Spleen (tissue), 11 donors: ENCODE measurements at regions not wholly inside any gene's neighbourhood (a gene's known extent, or its start where the extent isn't known, plus 50 kb on each side); places are given as distances from the start of the nearest gene placed in this dataset.

Experiments
- DNase-seq: peaks from one replicate; pipeline ENCODE4 v3.0.0-alpha.2; 2020
- H3K27ac ChIP-seq, 8 donors: fragments of 200-600 bp; sonication (generic) in 7 of 8; 1 replicate in 4 of 8; 2 replicates in 4 of 8; pipeline versions ENCODE4 v1.5.0 to v1.8.0; 2016 to 2021; ENCODE audit warnings: inconsistent platforms in 4 of 8, mild to moderate bottlenecking in 4 of 8, moderate library complexity in 1 of 8
- H3K27me3 ChIP-seq, 7 donors: fragments of 200-600 bp; sonication (generic) in 6 of 7; replicated peaks in 1 of 7; 1 replicate in 4 of 7; 2 replicates in 3 of 7; pipeline versions ENCODE4 v1.5.0 to v1.8.0; 2016 to 2021; ENCODE audit warnings: inconsistent platforms in 3 of 7, mild to moderate bottlenecking in 1 of 7
- H3K36me3 ChIP-seq, 6 donors: fragments of 200-600 bp; sonication (generic) in 5 of 6; 1 replicate in 4 of 6; 2 replicates in 2 of 6; pipeline versions ENCODE4 v1.5.0 to v1.8.0; 2016 to 2021; ENCODE audit warnings: inconsistent platforms in 2 of 6
- H3K4me1 ChIP-seq, 6 donors: fragments of 200-600 bp; sonication (generic) in 5 of 6; 1 replicate in 3 of 6; 2 replicates in 3 of 6; pipeline versions ENCODE4 v1.5.0 to v1.8.0; 2016 to 2021; ENCODE audit warnings: inconsistent platforms in 3 of 6
- H3K4me3 ChIP-seq, 8 donors: fragments of 200-600 bp; sonication (generic) in 7 of 8; 1 replicate in 4 of 8; 2 replicates in 4 of 8; pipeline versions ENCODE4 v1.5.0 to v1.8.0; 2016 to 2021; ENCODE audit warnings: inconsistent platforms in 4 of 8, mild to moderate bottlenecking in 4 of 8, moderate library complexity in 2 of 8
- H3K9me3 ChIP-seq, 8 donors: fragments of 200-600 bp; sonication (generic) in 7 of 8; 1 replicate in 4 of 8; 2 replicates in 4 of 8; pipeline versions ENCODE4 v1.5.0 to v1.8.0; 2016 to 2021; ENCODE audit warnings: inconsistent platforms in 4 of 8
- POLR2A ChIP-seq, 3 donors: fragments of 450-650 bp; IDR thresholded peaks; one replicate each; pipeline ENCODE4 v1.5.1; 2017; ENCODE audit warnings: antibody characterized with exemption in 3 of 3, mild to moderate bottlenecking in 1 of 3
- POLR2AphosphoS5 ChIP-seq, 3 donors: sonication (generic); formaldehyde crosslinking; IDR thresholded peaks; one replicate each; pipeline ENCODE4 v1.5.1; 2017; ENCODE audit warnings: antibody characterized with exemption in 3 of 3
- WGBS, 5 donors: extraction: QIAGEN DNeasy Blood & Tissue Kit in 3 of 5; methylation state at CpG; one replicate each; pipeline versions ENCODE4 v1.1.5 to v1.1.7; 2013 to 2018; 5-methylcytosine and 5-hydroxymethylcytosine counted together
- intact Hi-C: fragments of 100-400 bp; cut with DNase I; formaldehyde crosslinking; loops from one replicate; pipeline ENCODE4 v1.15.0; 2023; ENCODE audit warnings: low total_unique reads
- TF ChIP-seq, protein P1 (sequence below), 11 experiments: fragments of 200-600 bp in 7 of 11; fragments of 450-650 bp in 4 of 11; sonication (generic) in 4 of 11; IDR thresholded peaks in 8 of 11; conservative IDR thresholded peaks in 3 of 11; 1 replicate in 7 of 11; 2 replicates in 4 of 11; pipeline versions ENCODE4 v1.4.0 to v1.8.0; 2016 to 2021; ENCODE audit warnings: antibody characterized with exemption in 11 of 11, inconsistent platforms in 4 of 11, mild to moderate bottlenecking in 1 of 11
- donor health status: healthy with polysubstance abuse.
- donor health status: DM: no; HTN: no; CAD: no; lungs with moderate emphysema.
- donor health status: DM: no; HTN: no; CAD: no.
- donor health status: Bipolar disorder and iron deficiency.
- donor health status: healthy.
- donor health status: DM: no; HTN: no; CAD: no.
- donor health status: DM: yes; HTN: yes; CAD: no.

- DNase-seq, result no peak
- 2 to 4% (median 3%) methylated on average over 2 of the region's 2 CpGs for WGBS, 5 donors
- Histone ChIP-seq H3K27me3 (no peaks in the 10 kb centered on the region), H3K9me3 (no peaks in the 10 kb centered on the region), H3K27ac (no peak overlapping the region), H3K4me3 (no peak overlapping the region), H3K4me1 (peaks cover 0 to 8% (median 0%) of the 10 kb centered on the region in 6 donors), H3K36me3 (no peaks in the 10 kb centered on the region)
- intact Hi-C loops, result no loop called here
- no peak for TF ChIP-seq POLR2AphosphoS5 (IDR thresholded peaks at IDR 0.05)
- TF ChIP-seq, protein P1, sequence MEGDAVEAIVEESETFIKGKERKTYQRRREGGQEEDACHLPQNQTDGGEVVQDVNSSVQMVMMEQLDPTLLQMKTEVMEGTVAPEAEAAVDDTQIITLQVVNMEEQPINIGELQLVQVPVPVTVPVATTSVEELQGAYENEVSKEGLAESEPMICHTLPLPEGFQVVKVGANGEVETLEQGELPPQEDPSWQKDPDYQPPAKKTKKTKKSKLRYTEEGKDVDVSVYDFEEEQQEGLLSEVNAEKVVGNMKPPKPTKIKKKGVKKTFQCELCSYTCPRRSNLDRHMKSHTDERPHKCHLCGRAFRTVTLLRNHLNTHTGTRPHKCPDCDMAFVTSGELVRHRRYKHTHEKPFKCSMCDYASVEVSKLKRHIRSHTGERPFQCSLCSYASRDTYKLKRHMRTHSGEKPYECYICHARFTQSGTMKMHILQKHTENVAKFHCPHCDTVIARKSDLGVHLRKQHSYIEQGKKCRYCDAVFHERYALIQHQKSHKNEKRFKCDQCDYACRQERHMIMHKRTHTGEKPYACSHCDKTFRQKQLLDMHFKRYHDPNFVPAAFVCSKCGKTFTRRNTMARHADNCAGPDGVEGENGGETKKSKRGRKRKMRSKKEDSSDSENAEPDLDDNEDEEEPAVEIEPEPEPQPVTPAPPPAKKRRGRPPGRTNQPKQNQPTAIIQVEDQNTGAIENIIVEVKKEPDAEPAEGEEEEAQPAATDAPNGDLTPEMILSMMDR (IDR thresholded peaks at IDR 0.05 in 8 of 11, conservative IDR thresholded peaks at IDR 0.05 in 3 of 11), result peak; percentile 19 to 78 (median 59)
These were observed 667.6 kb downstream of the PCDH18 start for GRCh38 chr4:136864604-136865185.

- Histone ChIP-seq H3K9me3 (no peaks in the 10 kb centered on the region), H3K36me3 (no peaks in the 10 kb centered on the region), H3K4me1 (peaks cover 0 to 8% (median 0%) of the 10 kb centered on the region in 6 donors), H3K27me3 (no peaks in the 10 kb centered on the region), H3K27ac (no peak overlapping the region), H3K4me3 (no peak overlapping the region)
- 12 to 25% (median 14%) methylated on average over 1 of the region's 1 CpG for WGBS, 5 donors
- DNase-seq, result no peak
- TF ChIP-seq POLR2AphosphoS5 (IDR thresholded peaks at IDR 0.05) (no peak), POLR2A (IDR thresholded peaks at IDR 0.05) (no peak)
- TF ChIP-seq, protein P1 (IDR thresholded peaks at IDR 0.05 in 8 of 11, conservative IDR thresholded peaks at IDR 0.05 in 3 of 11), result no peak
- intact Hi-C loops, result no loop called here
These were observed 668.5 kb downstream of the PCDH18 start for GRCh38 chr4:136863756-136864155.

DNA sequence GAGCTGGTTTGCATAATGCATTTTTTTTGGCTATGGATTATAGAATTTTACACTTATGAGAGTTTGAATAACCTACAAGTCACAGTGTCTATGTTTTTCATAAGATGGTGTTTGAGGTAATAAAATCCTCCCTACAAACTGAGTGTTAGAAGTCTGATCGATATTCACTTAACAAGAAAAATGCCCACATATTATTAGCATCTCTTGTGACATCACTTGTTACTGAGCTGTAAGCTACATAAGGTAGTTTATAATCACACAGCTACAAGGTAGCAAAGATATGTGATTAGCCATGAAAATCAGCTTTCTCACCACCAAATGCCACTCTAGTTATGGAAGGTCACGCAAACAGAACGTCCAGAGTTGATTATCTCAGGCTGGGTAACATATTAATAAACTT, 669.6 kb downstream of the PCDH18 start:
- DNase-seq, result no peak
- H3K27me3 ChIP-seq, result no peaks in the 10 kb centered on the region
- H3K4me1 ChIP-seq, result peaks cover 0 to 8% (median 0%) of the 10 kb centered on the region in 6 donors
- H3K36me3 ChIP-seq, result no peaks in the 10 kb centered on the region
- intact Hi-C loops, result no loop called here
- H3K27ac ChIP-seq, result no peak overlapping the region
- WGBS, 5 donors, result 76 to 90% (median 84%) methylated on average over 3 of the region's 3 CpGs
- TF ChIP-seq POLR2AphosphoS5 (IDR thresholded peaks at IDR 0.05), result no peak
- TF ChIP-seq, protein P1 (IDR thresholded peaks at IDR 0.05 in 8 of 11, conservative IDR thresholded peaks at IDR 0.05 in 3 of 11), result no peak
- no peaks in the 10 kb centered on the region for H3K9me3 ChIP-seq
- H3K4me3 ChIP-seq, result no peak overlapping the region

GRCh38 chr4:136861091-136861490, 671.2 kb downstream of the PCDH18 start:
- no peak for DNase-seq
- Histone ChIP-seq H3K9me3 (no peaks in the 10 kb centered on the region), H3K4me1 (peaks cover 0 to 8% (median 0%) of the 10 kb centered on the region in 6 donors), H3K4me3 (no peak overlapping the region), H3K36me3 (no peaks in the 10 kb centered on the region), H3K27ac (no peak overlapping the region), H3K27me3 (no peaks in the 10 kb centered on the region)
- TF ChIP-seq POLR2A (IDR thresholded peaks at IDR 0.05) (no peak), POLR2AphosphoS5 (IDR thresholded peaks at IDR 0.05) (no peak)
- TF ChIP-seq, protein P1 (IDR thresholded peaks at IDR 0.05 in 8 of 11, conservative IDR thresholded peaks at IDR 0.05 in 3 of 11), result no peak
- WGBS, 5 donors, result 64 to 78% (median 70%) methylated on average over 2 of the region's 2 CpGs
- intact Hi-C loops, result no loop called here
